ENCODE measurements at regions not wholly inside any gene's neighbourhood (a gene's known extent, or its start where the extent isn't known, plus 50 kb on each side); places are given as distances from the start of the nearest gene placed in this dataset.

GRCh38 chr12:16920451-16920850 lies 314.5 kb upstream of the LMO3 start:
- no peak for DNase-seq (ENCODE audit: low read depth)
- TF ChIP-seq CTCF (IDR thresholded peaks at IDR 0.05; ENCODE audit: insufficient read depth, low read depth, low read length, missing control alignments), result no peak
- H3K4me3 ChIP-seq (ENCODE audit: low read depth, low read length), result no peak overlapping the region

GRCh38 chr12:16919551-16919950 lies 313.6 kb upstream of the LMO3 start:
- no peak for DNase-seq (ENCODE audit: low read depth)
- TF ChIP-seq CTCF (IDR thresholded peaks at IDR 0.05; ENCODE audit: insufficient read depth, low read depth, low read length, missing control alignments), result no peak

GRCh38 chr12:16914853-16915252 lies 308.9 kb upstream of the LMO3 start:
- TF ChIP-seq CTCF (IDR thresholded peaks at IDR 0.05; ENCODE audit: insufficient read depth, low read depth, low read length, missing control alignments), result no peak
- no peak overlapping the region for H3K4me3 ChIP-seq (ENCODE audit: low read depth, low read length)
- DNase-seq (ENCODE audit: low read depth), result no peak

More at GRCh38 chr12:16919551-16919950, 313.6 kb upstream of the LMO3 start:
- H3K4me3 ChIP-seq (ENCODE audit: low read depth, low read length), result no peak overlapping the region

- no peak for DNase-seq (ENCODE audit: low read depth)
- TF ChIP-seq CTCF (IDR thresholded peaks at IDR 0.05; ENCODE audit: insufficient read depth, low read depth, low read length, missing control alignments), result no peak
- H3K4me3 ChIP-seq (ENCODE audit: low read depth, low read length), result no peak overlapping the region
These were observed 308.0 kb upstream of the LMO3 start for GRCh38 chr12:16913832-16914490.

- no peak for DNase-seq (ENCODE audit: low read depth)
- no peak overlapping the region for H3K4me3 ChIP-seq (ENCODE audit: low read depth, low read length)
- TF ChIP-seq CTCF (IDR thresholded peaks at IDR 0.05; ENCODE audit: insufficient read depth, low read depth, low read length, missing control alignments), result no peak
These were observed 296.0 kb upstream of the LMO3 start for GRCh38 chr12:16901946-16902345.

- H3K4me3 ChIP-seq (ENCODE audit: low read depth, low read length), result no peak overlapping the region
- TF ChIP-seq CTCF (IDR thresholded peaks at IDR 0.05; ENCODE audit: insufficient read depth, low read depth, low read length, missing control alignments), result no peak
- no peak for DNase-seq (ENCODE audit: low read depth)
These were observed 287.5 kb upstream of the LMO3 start for GRCh38 chr12:16893426-16893825.

GRCh38 chr12:16891673-16892072 lies 285.7 kb upstream of the LMO3 start:
- H3K4me3 ChIP-seq (ENCODE audit: low read depth, low read length), result no peak overlapping the region
- no peak for DNase-seq (ENCODE audit: low read depth)
- no peak for TF ChIP-seq CTCF (IDR thresholded peaks at IDR 0.05; ENCODE audit: insufficient read depth, low read depth, low read length, missing control alignments)
